Bronchial epithelial cell (primary cell): ENCODE measurements at regions not wholly inside any gene's neighbourhood (a gene's known extent, or its start where the extent isn't known, plus 50 kb on each side); places are given as distances from the start of the nearest gene placed in this dataset.

Experiments used
- DNase-seq: peaks from one replicate; pipeline ENCODE4 v3.0.0-alpha.2; 2010; ENCODE audit warnings: low read depth
- FAIRE-seq: peaks from 2 replicates; lab custom pipeline; 2011; peaks lifted over from hg19 to GRCh38; lab: Jason Lieb, UNC
- H3K27me3 ChIP-seq: 2 replicates; pipeline ENCODE4 v1.5.1; 2011; ENCODE audit warnings: low read length; ENCODE audit not compliant: control insufficient read depth, insufficient read depth
- H3K36me3 ChIP-seq: 2 replicates; pipeline ENCODE4 v1.5.1; 2011; ENCODE audit warnings: low read length; ENCODE audit not compliant: control insufficient read depth, insufficient read depth
- H3K4me3 ChIP-seq: 2 replicates; pipeline ENCODE4 v1.5.1; 2011; ENCODE audit warnings: mild to moderate bottlenecking, low read depth, low read length, control low read depth
- CTCF ChIP-seq: IDR thresholded peaks from 2 replicates; pipeline ENCODE4 v1.5.1; 2011; ENCODE audit warnings: mild to moderate bottlenecking, moderate library complexity, low read length, control low read depth, inconsistent platforms; ENCODE audit not compliant: insufficient read depth, severe bottlenecking

DNA sequence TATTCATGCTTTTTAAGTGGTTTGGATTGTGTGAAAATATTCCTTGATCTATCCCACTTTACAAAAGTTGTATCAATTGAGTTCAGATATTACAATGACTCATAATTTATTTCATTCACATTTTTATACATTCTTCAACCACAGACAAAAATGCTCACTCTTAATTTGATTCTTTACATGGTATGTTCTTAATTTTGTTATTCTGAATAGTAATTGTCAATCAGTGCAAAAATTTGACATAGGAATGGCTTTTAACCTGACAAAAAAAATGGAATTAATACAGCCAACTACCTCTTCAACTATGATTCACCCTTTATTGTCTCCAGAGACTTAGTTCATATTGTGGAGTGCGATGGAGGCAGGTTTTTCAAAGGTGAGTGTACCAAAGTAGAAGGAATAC, 1002.4 kb upstream of the ADGRL4 start:
- no peaks in the 10 kb centered on the region for H3K36me3 ChIP-seq
- H3K4me3 ChIP-seq: no peak overlapping the region
- no peak for TF ChIP-seq CTCF
- DNase-seq (no peak), FAIRE-seq (no peak)
- no peaks in the 10 kb centered on the region for H3K27me3 ChIP-seq

DNA sequence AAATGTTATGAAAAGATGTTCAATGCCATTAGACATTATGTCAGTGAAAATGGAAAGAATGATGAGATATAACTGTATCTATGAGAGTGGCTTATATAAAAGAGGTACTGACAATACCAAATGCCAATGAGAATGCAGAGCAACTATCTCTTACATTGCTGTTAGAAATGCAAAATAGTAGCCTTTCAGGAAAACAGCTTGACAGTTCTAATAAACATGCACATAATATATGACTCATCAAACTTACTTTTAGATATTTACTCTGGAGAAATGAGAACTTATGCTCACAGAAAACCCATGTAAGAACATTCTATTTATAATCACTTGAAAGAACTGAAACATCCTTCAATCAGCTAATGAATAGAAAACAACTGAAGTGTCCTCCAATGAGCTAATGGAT, 996.7 kb upstream of the ADGRL4 start:
- TF ChIP-seq CTCF: no peak
- no peak for DNase-seq
- FAIRE-seq: no peak
- no peaks in the 10 kb centered on the region for H3K27me3 ChIP-seq
- H3K4me3 ChIP-seq: no peak overlapping the region
- no peaks in the 10 kb centered on the region for H3K36me3 ChIP-seq

DNA sequence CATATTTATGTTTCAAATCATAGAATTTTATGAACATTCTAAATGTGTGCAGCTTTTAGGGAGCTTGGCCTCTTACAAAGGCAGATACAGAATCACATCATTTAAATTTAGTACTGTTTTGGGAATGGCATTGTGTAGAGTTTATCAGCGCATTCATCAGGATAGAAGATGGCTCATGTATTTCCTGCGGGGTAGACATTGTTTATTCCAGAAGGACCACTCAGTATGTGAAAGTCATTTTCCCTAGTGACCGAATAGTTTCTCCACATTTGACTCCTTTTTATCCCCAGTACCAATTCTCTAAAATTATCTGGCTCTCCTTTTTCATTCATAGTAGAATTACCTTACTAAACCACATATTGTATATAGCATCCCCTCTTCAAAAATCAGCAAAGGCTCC, 981.9 kb upstream of the ADGRL4 start:
- H3K36me3 ChIP-seq: no peaks in the 10 kb centered on the region
- no peak for DNase-seq
- no peaks in the 10 kb centered on the region for H3K27me3 ChIP-seq
- FAIRE-seq: no peak
- H3K4me3 ChIP-seq: no peak overlapping the region
- no peak for TF ChIP-seq CTCF

GRCh38 chr1:79982211-79982610, 975.7 kb upstream of the ADGRL4 start:
- Histone ChIP-seq H3K27me3 (no peaks in the 10 kb centered on the region), H3K4me3 (no peak overlapping the region), H3K36me3 (no peaks in the 10 kb centered on the region)
- TF ChIP-seq CTCF: no peak
- no peak for DNase-seq
- no peak for FAIRE-seq

DNA sequence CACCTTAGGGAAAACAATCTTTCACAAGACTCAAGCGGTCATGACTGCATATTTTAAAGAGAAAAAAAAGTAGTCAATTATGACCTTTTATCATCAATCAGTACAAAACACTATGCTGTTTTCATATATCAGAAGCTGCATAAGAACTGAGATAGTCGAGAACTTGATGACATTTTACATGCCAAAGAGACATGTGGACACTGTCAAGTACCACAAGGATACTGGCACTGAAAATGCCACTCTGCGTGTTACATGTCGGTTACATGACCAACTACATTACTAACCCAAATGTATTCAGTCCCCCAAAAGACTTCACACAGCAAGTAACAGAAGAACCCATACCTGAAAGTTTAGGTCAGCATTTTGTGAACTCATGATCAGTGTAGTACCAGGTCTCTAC, 975.0 kb upstream of the ADGRL4 start:
- FAIRE-seq (no peak), DNase-seq (no peak)
- H3K4me3 ChIP-seq: no peak overlapping the region
- no peaks in the 10 kb centered on the region for H3K36me3 ChIP-seq
- TF ChIP-seq CTCF: no peak
- no peaks in the 10 kb centered on the region for H3K27me3 ChIP-seq

- TF ChIP-seq CTCF: no peak
- DNase-seq: no peak
- no peak for FAIRE-seq
- no peaks in the 10 kb centered on the region for H3K36me3 ChIP-seq
- H3K4me3 ChIP-seq: no peak overlapping the region
- no peaks in the 10 kb centered on the region for H3K27me3 ChIP-seq
Observed at GRCh38 chr1:79979346-79979745, 972.8 kb upstream of the ADGRL4 start.
